Liver (tissue), 3 donors: ENCODE measurements at regions not wholly inside any gene's neighbourhood (a gene's known extent, or its start where the extent isn't known, plus 50 kb on each side); places are given as distances from the start of the nearest gene placed in this dataset.

Experiments
- CTCF ChIP-seq: fragments of 150-350 bp; IDR thresholded peaks from 2 replicates; pipeline ENCODE4 v1.5.1; 2017; ENCODE audit warnings: improper control_type of control experiment, low read depth, low read length; ENCODE audit not compliant: missing input control
- EGR1 ChIP-seq, 2 donors: IDR thresholded peaks; 2 replicates each; pipeline ENCODE4 v1.6.1; 2016 to 2018; ENCODE audit warnings: antibody characterized with exemption in 2 of 2, low read depth in 2 of 2
- HNF4A ChIP-seq, 2 donors: conservative IDR thresholded peaks; 2 replicates each; pipeline ENCODE4 v1.6.1; 2016; ENCODE audit warnings: antibody characterized with exemption in 2 of 2, mild to moderate bottlenecking in 2 of 2
- SP1 ChIP-seq: IDR thresholded peaks from 2 replicates; pipeline ENCODE4 v1.6.1; 2018; ENCODE audit warnings: antibody characterized with exemption, mild to moderate bottlenecking
- TAF1 ChIP-seq: conservative IDR thresholded peaks from 2 replicates; pipeline ENCODE4 v1.6.1; 2016; ENCODE audit warnings: antibody characterized with exemption, mild to moderate bottlenecking
- TF ChIP-seq, protein P1 (sequence below): IDR thresholded peaks from 2 replicates; pipeline ENCODE4 v1.6.1; 2016; ENCODE audit warnings: antibody characterized with exemption, mild to moderate bottlenecking
- donor health status: healthy.
- donor health status: healthy.

DNA sequence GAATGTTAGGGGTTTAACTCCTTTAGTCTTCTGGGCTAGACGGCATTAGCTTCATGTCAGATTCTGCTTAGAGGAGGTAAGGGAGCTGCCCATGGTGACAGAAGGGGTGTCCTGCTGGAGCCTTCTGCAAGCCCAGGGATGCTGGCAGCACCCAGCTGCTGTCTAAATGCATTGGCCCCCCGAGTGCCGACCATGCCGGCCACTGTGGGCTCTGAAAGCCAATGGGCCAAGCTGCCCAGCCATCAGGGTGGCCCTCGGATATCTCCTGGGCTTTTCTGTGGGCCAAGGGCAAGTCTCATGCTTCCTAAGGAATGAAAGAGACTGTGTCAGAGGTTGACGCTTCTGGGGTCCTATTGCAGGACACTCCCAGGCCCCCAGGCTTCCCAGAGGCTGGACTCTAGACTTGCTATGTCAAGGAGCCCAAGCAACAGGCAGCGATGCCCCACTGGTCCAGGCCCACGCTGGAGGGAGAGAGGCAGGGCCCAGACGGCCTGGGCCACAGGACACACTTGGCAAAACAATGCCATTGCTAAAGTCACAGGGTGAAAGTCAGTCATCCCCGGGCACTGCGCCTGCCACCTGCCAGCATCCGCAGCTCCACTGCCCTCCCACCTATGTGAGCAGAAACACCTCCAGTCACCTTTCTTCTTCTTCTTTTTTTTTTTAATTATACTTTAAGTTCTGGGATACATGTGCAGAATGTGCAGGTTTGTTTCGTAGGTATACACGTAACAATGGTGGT, 160.2 kb upstream of the GPR12 start:
- TF ChIP-seq CTCF (no peak), EGR1 (IDR thresholded peaks at IDR 0.05; ENCODE audit: low read depth in 2 of 2) (no peak), TAF1 (no peak), SP1 (no peak), HNF4A (conservative IDR thresholded peaks at IDR 0.05) (no peak)
- TF ChIP-seq, protein P1, sequence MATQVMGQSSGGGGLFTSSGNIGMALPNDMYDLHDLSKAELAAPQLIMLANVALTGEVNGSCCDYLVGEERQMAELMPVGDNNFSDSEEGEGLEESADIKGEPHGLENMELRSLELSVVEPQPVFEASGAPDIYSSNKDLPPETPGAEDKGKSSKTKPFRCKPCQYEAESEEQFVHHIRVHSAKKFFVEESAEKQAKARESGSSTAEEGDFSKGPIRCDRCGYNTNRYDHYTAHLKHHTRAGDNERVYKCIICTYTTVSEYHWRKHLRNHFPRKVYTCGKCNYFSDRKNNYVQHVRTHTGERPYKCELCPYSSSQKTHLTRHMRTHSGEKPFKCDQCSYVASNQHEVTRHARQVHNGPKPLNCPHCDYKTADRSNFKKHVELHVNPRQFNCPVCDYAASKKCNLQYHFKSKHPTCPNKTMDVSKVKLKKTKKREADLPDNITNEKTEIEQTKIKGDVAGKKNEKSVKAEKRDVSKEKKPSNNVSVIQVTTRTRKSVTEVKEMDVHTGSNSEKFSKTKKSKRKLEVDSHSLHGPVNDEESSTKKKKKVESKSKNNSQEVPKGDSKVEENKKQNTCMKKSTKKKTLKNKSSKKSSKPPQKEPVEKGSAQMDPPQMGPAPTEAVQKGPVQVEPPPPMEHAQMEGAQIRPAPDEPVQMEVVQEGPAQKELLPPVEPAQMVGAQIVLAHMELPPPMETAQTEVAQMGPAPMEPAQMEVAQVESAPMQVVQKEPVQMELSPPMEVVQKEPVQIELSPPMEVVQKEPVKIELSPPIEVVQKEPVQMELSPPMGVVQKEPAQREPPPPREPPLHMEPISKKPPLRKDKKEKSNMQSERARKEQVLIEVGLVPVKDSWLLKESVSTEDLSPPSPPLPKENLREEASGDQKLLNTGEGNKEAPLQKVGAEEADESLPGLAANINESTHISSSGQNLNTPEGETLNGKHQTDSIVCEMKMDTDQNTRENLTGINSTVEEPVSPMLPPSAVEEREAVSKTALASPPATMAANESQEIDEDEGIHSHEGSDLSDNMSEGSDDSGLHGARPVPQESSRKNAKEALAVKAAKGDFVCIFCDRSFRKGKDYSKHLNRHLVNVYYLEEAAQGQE: no peak
